ENCODE measurements at regions not wholly inside any gene's neighbourhood (a gene's known extent, or its start where the extent isn't known, plus 50 kb on each side); places are given as distances from the start of the nearest gene placed in this dataset.

DNA sequence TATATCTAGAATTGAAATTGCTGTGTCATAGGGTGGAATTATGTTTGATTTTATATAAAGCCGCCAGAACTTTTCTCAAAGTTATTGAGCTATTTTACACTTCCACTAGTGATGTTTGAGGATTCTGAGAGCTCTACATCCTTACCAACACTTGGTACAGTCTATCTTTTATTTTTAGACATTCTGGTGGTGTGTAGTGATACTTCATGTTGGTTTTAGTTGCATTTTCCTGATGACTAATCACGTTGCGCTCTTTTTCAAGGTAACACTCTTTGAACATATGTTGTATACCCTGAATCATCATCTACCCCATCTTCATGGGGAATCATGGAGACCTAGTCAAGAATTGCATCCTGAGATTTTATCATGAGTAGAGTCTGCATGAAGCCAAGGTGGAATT, 141.7 kb downstream of the NXNL2 start:
- DNase-seq (ENCODE audit: low read depth, low spot score), result no peak
- SMC1A ChIA-PET (ENCODE audit: uncharacterized antibody, unreplicated experiment), result no interaction called here
- RAD21 ChIA-PET (ENCODE audit: unreplicated experiment), result no interaction called here
- ATAC-seq, result no peak
- no peak for FAIRE-seq
- in situ Hi-C loops (cut with MboI) (no loop called here), intact Hi-C loops (cut with micrococcal nuclease; ENCODE audit: unreplicated experiment) (no loop called here)
- no TSS peak for BruUV-seq (replicated peaks)
- no peak overlapping the region for H3K4me2 ChIP-seq (ENCODE audit: control insufficient read depth, insufficient read depth)
- no peak overlapping the region for H3K27ac ChIP-seq (ENCODE audit: control insufficient read depth, insufficient read depth)
- H3K27me3 ChIP-seq (replicated peaks in 1 of 2; ENCODE audit: control insufficient read depth in 2 of 2, insufficient read depth in 2 of 2, low read length in 1 of 2), result no peaks in the 10 kb centered on the region
- no peak overlapping the region for H3K4me3 ChIP-seq
- CTCF ChIA-PET, result no interaction called here
- no peaks in the 10 kb centered on the region for H4K20me1 ChIP-seq (ENCODE audit: control insufficient read depth, insufficient read depth)
- H3K4me1 ChIP-seq (ENCODE audit: control insufficient read depth, insufficient read depth, low read length), result no peaks in the 10 kb centered on the region
- no peaks in the 10 kb centered on the region for H3K79me2 ChIP-seq (ENCODE audit: control insufficient read depth, insufficient read depth, low read length)
- H2AFZ ChIP-seq (ENCODE audit: control insufficient read depth, low read depth, low read length), result no peak overlapping the region
- H3K9me3 ChIP-seq (replicated peaks; ENCODE audit: control insufficient read depth, insufficient read depth, low read length), result no peaks in the 10 kb centered on the region
- 51% methylated on average over 3 of the region's 3 CpGs for WGBS (ENCODE audit: insufficient coverage, insufficient replicate concordance, low lambda C conversion rate, missing lambda C conversion rate)
- POLR2A ChIA-PET, result no interaction called here
- H3K9ac ChIP-seq (ENCODE audit: control insufficient read depth, insufficient read depth, low read length), result no peak overlapping the region
- H3K36me3 ChIP-seq (ENCODE audit: control insufficient read depth in 2 of 2, insufficient read depth in 2 of 2, low read length in 1 of 2), result no peaks in the 10 kb centered on the region
- no peak for TF ChIP-seq MYC (IDR thresholded peaks at IDR 0.05; ENCODE audit: insufficient read depth, insufficient read length, insufficient replicate concordance, low read length, severe bottlenecking)
- no peak for TF ChIP-seq TARDBP (IDR thresholded peaks at IDR 0.05; ENCODE audit: borderline replicate concordance)
- no peak for TF ChIP-seq RUNX3 (IDR thresholded peaks at IDR 0.05; ENCODE audit: low read length)
- no peak for TF ChIP-seq DPF2 (IDR thresholded peaks at IDR 0.05)
- TF ChIP-seq STAT1 (conservative IDR thresholded peaks at IDR 0.05), result no peak
- TF ChIP-seq MTA3 (IDR thresholded peaks at IDR 0.05; ENCODE audit: borderline replicate concordance, low read length), result no peak
- no peak for TF ChIP-seq NR2F1 (conservative IDR thresholded peaks at IDR 0.05)
- no peak for TF ChIP-seq SPI1 (IDR thresholded peaks at IDR 0.05; ENCODE audit: borderline replicate concordance, insufficient read depth, low read depth, low read length)
- TF ChIP-seq RELA (IDR thresholded peaks at IDR 0.05; ENCODE audit: borderline replicate concordance, partially characterized antibody), result no peak
- TF ChIP-seq ZSCAN29 (IDR thresholded peaks at IDR 0.05), result no peak
- TF ChIP-seq, protein P1, sequence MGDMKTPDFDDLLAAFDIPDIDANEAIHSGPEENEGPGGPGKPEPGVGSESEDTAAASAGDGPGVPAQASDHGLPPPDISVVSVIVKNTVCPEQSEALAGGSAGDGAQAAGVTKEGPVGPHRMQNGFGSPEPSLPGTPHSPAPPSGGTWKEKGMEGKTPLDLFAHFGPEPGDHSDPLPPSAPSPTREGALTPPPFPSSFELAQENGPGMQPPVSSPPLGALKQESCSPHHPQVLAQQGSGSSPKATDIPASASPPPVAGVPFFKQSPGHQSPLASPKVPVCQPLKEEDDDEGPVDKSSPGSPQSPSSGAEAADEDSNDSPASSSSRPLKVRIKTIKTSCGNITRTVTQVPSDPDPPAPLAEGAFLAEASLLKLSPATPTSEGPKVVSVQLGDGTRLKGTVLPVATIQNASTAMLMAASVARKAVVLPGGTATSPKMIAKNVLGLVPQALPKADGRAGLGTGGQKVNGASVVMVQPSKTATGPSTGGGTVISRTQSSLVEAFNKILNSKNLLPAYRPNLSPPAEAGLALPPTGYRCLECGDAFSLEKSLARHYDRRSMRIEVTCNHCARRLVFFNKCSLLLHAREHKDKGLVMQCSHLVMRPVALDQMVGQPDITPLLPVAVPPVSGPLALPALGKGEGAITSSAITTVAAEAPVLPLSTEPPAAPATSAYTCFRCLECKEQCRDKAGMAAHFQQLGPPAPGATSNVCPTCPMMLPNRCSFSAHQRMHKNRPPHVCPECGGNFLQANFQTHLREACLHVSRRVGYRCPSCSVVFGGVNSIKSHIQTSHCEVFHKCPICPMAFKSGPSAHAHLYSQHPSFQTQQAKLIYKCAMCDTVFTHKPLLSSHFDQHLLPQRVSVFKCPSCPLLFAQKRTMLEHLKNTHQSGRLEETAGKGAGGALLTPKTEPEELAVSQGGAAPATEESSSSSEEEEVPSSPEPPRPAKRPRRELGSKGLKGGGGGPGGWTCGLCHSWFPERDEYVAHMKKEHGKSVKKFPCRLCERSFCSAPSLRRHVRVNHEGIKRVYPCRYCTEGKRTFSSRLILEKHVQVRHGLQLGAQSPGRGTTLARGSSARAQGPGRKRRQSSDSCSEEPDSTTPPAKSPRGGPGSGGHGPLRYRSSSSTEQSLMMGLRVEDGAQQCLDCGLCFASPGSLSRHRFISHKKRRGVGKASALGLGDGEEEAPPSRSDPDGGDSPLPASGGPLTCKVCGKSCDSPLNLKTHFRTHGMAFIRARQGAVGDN (IDR thresholded peaks at IDR 0.05), result no peak
- TF ChIP-seq ZNF24 (IDR thresholded peaks at IDR 0.05), result no peak
- TF ChIP-seq ZNF384 (IDR thresholded peaks at IDR 0.05; ENCODE audit: borderline replicate concordance, low read depth, low read length), result no peak
- TF ChIP-seq ZNF207 (IDR thresholded peaks at IDR 0.05; ENCODE audit: borderline replicate concordance), result no peak
- no peak for TF ChIP-seq BMI1 (IDR thresholded peaks at IDR 0.05; ENCODE audit: borderline replicate concordance)
- TF ChIP-seq NBN (IDR thresholded peaks at IDR 0.05), result no peak
- TF ChIP-seq YBX1 (IDR thresholded peaks at IDR 0.05), result no peak
- TF ChIP-seq FOXK2 (IDR thresholded peaks at IDR 0.05), result no peak
